PC-3 (cell line): ENCODE measurements at regions not wholly inside any gene's neighbourhood (a gene's known extent, or its start where the extent isn't known, plus 50 kb on each side); places are given as distances from the start of the nearest gene placed in this dataset.

Source experiments
- ATAC-seq: fragments of 200-7000 bp; cut with Tn5 transposase; 2 replicates; pipeline ENCODE4 v1.9.1; 2020; ENCODE audit warnings: mild to moderate bottlenecking, moderate library complexity
- BruUV-seq: library from RNA; stranded (reverse); fragments of 400-500 nt; replicated peaks from 2 replicates; lab custom pipeline; 2021; lab: Mats Ljungman, UMichigan
- CTCF ChIA-PET: fragments of 300-600 bp; sonication (Branson Sonifier 250); formaldehyde crosslinking; loops from one replicate; lab custom pipeline; 2022; ENCODE audit warnings: antibody characterized with exemption; lab: Charles Lee
- POLR2A ChIA-PET: fragments of 300-600 bp; sonication (Branson Sonifier 250); formaldehyde crosslinking; loops from one replicate; lab custom pipeline; 2022; ENCODE audit warnings: antibody characterized with exemption; ENCODE audit not compliant: unreplicated experiment; lab: Charles Lee
- DNase-seq: peaks from one replicate; pipeline ENCODE4 v3.0.0-alpha.2; 2015
- H2AFZ ChIP-seq: fragments of 300-600 bp; sonication (generic); 2 replicates; pipeline ENCODE4 v1.6.0; 2016; ENCODE audit warnings: antibody characterized with exemption, low read length
- H3F3A ChIP-seq: fragments of 300-600 bp; sonication (generic); one replicate; pipeline ENCODE4 v1.6.0; 2017; ENCODE audit warnings: antibody characterized with exemption, low read length, control low read depth, mild to moderate bottlenecking; ENCODE audit not compliant: unreplicated experiment
- H3K27ac ChIP-seq: fragments of 300-600 bp; sonication (generic); 2 replicates; pipeline ENCODE4 v1.5.1; 2016; ENCODE audit warnings: mild to moderate bottlenecking, low read length
- H3K27me3 ChIP-seq: fragments of 300-600 bp; sonication (generic); 2 replicates; pipeline ENCODE4 v1.6.1; 2016; ENCODE audit warnings: low read length, mixed read lengths
- H3K36me3 ChIP-seq: fragments of 300-600 bp; sonication (generic); 2 replicates; pipeline ENCODE4 v1.6.1; 2016; ENCODE audit warnings: low read depth, mixed run types, low read length, mixed read lengths
- H3K4me1 ChIP-seq: fragments of 300-600 bp; sonication (generic); 2 replicates; pipeline ENCODE4 v1.5.1; 2016; ENCODE audit warnings: low read length; ENCODE audit not compliant: insufficient read depth
- H3K4me2 ChIP-seq: fragments of 300-600 bp; sonication (generic); 2 replicates; pipeline ENCODE4 v1.6.0; 2016; ENCODE audit warnings: low read length
- H3K4me3 ChIP-seq: fragments of 300-600 bp; sonication (generic); 2 replicates; pipeline ENCODE4 v1.5.1; 2016; ENCODE audit warnings: mild to moderate bottlenecking, low read length, mixed read lengths
- H3K79me2 ChIP-seq: fragments of 300-600 bp; sonication (generic); 2 replicates; pipeline ENCODE4 v1.6.1; 2017; ENCODE audit warnings: low read length, mixed read lengths
- H3K9ac ChIP-seq: fragments of 300-600 bp; sonication (generic); 2 replicates; pipeline ENCODE4 v1.6.0; 2016; ENCODE audit warnings: mild to moderate bottlenecking, low read length
- H3K9me2 ChIP-seq: fragments of 300-600 bp; sonication (generic); replicated peaks from 2 replicates; pipeline ENCODE4 v1.6.1; 2016; ENCODE audit warnings: mixed run types, low read length, mixed read lengths
- H3K9me3 ChIP-seq: fragments of 300-600 bp; sonication (generic); 2 replicates; pipeline ENCODE4 v1.6.1; 2016; ENCODE audit warnings: low read length, mixed read lengths
- H4K20me1 ChIP-seq: fragments of 300-600 bp; sonication (generic); 2 replicates; pipeline ENCODE4 v1.6.1; 2016; ENCODE audit warnings: low read length, mixed read lengths
- CTCF ChIP-seq: fragments of 300-600 bp; sonication (generic); conservative IDR thresholded peaks from 2 replicates; pipeline ENCODE4 v1.5.1; 2017; ENCODE audit warnings: antibody characterized with exemption, low read depth, mild to moderate bottlenecking, low read length
- EZH2 ChIP-seq: fragments of 300-600 bp; sonication (generic); IDR thresholded peaks from one replicate; pipeline ENCODE4 v1.6.1; 2017; ENCODE audit warnings: antibody characterized with exemption, mild to moderate bottlenecking, low read length; ENCODE audit not compliant: unreplicated experiment
- EZH2phosphoT487 ChIP-seq: fragments of 300-600 bp; sonication (generic); IDR thresholded peaks from 2 replicates; pipeline ENCODE4 v1.6.1; 2018; ENCODE audit warnings: mild to moderate bottlenecking, antibody characterized with exemption, low read length, borderline replicate concordance
- intact Hi-C: fragments of 100-400 bp; cut with micrococcal nuclease; formaldehyde crosslinking; loops from 2 replicates; pipeline ENCODE4 v1.9.0; 2023

- ChIA-PET CTCF (no interaction called here), POLR2A (no interaction called here)
- no peaks in the 10 kb centered on the region for H3F3A ChIP-seq
- H3K9ac ChIP-seq = no peak overlapping the region
- H3K4me2 ChIP-seq = no peak overlapping the region
- no peaks in the 10 kb centered on the region for H3K9me3 ChIP-seq
- no peaks in the 10 kb centered on the region for H3K27me3 ChIP-seq
- intact Hi-C loops = no loop called here
- no peaks in the 10 kb centered on the region for H3K9me2 ChIP-seq
- no peaks in the 10 kb centered on the region for H3K36me3 ChIP-seq
- TF ChIP-seq CTCF = no peak
- TF ChIP-seq EZH2phosphoT487 = no peak
- no peak for TF ChIP-seq EZH2
- peaks cover 7% of the 10 kb centered on the region; the same call in 1 of the 2 replicates for H3K4me1 ChIP-seq
- no peaks in the 10 kb centered on the region for H3K79me2 ChIP-seq
- DNase-seq = no peak
- BruUV-seq = no TSS peak
- H4K20me1 ChIP-seq = no peaks in the 10 kb centered on the region
- no peak overlapping the region for H3K27ac ChIP-seq
- no peak overlapping the region for H2AFZ ChIP-seq
- H3K4me3 ChIP-seq = no peak overlapping the region
- ATAC-seq = no peak
Observed at GRCh38 chr2:225932811-225933413, 533.4 kb downstream of the NYAP2 start.

DNA sequence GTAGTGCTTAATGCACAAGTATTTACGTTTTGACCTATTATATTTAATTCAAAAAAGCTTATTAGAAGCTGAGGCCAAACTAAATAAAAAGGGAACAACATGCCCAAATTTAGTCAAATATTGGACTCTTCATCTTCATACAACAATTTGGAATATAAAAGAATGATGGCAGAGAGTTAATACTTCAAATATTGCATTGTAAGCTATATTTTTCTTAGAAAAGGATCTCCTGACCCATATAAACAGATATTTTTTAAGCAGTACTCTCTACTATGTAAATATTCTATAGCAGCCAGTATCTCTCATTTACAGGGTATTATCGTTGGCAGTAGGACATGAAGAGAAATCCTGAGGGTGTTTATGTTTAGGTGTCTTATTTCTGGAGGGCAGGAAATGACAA lies 531.2 kb downstream of the NYAP2 start:
- Histone ChIP-seq H3K27me3 (no peaks in the 10 kb centered on the region), H4K20me1 (no peaks in the 10 kb centered on the region), H3K9me2 (no peaks in the 10 kb centered on the region), H3K9ac (no peak overlapping the region), H2AFZ (no peak overlapping the region), H3K79me2 (no peaks in the 10 kb centered on the region), H3F3A (no peaks in the 10 kb centered on the region), H3K27ac (no peak overlapping the region), H3K36me3 (no peaks in the 10 kb centered on the region), H3K4me1 (peaks cover 7% of the 10 kb centered on the region; the same call in 1 of the 2 replicates), H3K9me3 (no peaks in the 10 kb centered on the region), H3K4me2 (no peak overlapping the region), H3K4me3 (no peak overlapping the region)
- POLR2A ChIA-PET = no interaction called here
- DNase-seq (peak; percentile 45), ATAC-seq (peak; percentile 69)
- CTCF ChIA-PET = no interaction called here
- BruUV-seq = no TSS peak
- TF ChIP-seq CTCF = no peak
- intact Hi-C loops = no loop called here

DNA sequence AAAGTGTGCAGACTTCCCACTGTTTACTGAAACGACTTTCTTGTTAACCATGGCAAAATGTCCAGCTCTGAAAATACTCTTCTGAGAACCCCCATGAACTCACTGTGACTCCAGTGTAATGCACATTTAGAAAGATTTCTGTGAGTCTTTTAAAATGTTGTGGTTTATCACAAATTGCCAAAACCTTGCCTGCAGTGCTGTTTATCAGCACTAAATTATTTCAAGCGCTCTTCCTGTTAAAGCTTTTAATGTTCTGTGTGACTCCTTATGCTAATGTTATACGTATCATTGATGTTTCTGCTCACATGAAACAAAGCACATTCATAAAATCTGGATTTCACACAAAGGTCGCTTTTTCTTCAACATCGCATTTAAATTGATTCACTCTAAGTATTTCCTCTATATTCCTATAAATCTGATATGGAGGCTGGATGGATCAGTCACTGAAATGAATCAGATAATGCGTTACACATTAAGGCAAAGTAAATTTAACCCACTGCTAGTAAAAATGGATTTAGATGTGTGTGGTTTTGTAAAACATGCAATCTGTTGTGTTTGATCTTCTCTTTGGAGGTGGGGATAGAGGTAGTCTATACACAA lies 521.2 kb downstream of the NYAP2 start:
- ChIA-PET CTCF (no interaction called here), POLR2A (interaction anchor here (0.7 kb wide), 1 partner anchor 878 kb away, joined by 5 read pairs; no protein-coding TSS in a partner anchor)
- Histone ChIP-seq H3K79me2 (no peaks in the 10 kb centered on the region), H3K9me2 (no peaks in the 10 kb centered on the region), H3K4me3 (no peak overlapping the region), H3K36me3 (no peaks in the 10 kb centered on the region), H3K9me3 (no peaks in the 10 kb centered on the region), H2AFZ (no peak overlapping the region), H3F3A (no peaks in the 10 kb centered on the region), H4K20me1 (no peaks in the 10 kb centered on the region), H3K4me1 (no peaks in the 10 kb centered on the region), H3K9ac (no peak overlapping the region), H3K27ac (peak overlapping the region; percentile 39), H3K27me3 (no peaks in the 10 kb centered on the region), H3K4me2 (0 out of 2 replicates have a peak overlapping the region, but pooled peaks have one; percentile 2)
- intact Hi-C loops = no loop called here
- no TSS peak for BruUV-seq
- TF ChIP-seq EZH2 (no peak), EZH2phosphoT487 (no peak), CTCF (no peak)
- peak; percentile 62 for ATAC-seq
- peak; percentile 37 for DNase-seq
